RPMI8226 (cell line): ENCODE measurements at regions not wholly inside any gene's neighbourhood (a gene's known extent, or its start where the extent isn't known, plus 50 kb on each side); places are given as distances from the start of the nearest gene placed in this dataset.

ENCODE experiments used
- DNase-seq: peaks from one replicate; pipeline ENCODE4 v3.0.0-alpha.2; 2015

DNA sequence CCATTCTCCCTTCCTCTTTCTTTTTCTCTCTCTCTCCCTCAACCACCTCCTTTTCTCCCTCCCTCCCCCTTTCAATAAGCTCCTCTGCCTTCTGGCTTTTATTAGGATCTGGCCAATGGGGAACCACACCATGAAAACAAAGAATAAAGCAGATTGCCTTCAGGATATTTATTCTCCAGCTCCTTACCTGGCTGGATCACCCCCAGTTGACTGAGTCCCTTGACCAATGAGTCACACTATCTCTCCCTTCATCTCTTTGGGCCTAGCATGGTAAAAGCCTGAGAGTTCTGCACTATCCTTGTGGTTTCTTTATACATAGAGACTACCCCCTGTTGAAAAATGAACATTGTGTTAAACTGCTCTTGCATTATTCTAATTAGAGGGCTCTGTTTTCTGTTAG lies 476.8 kb downstream of the EPHA7 start:
- DNase-seq, result no peak

GRCh38 chr6:92934625-92935024 lies 484.7 kb downstream of the EPHA7 start:
- no peak for DNase-seq

DNA sequence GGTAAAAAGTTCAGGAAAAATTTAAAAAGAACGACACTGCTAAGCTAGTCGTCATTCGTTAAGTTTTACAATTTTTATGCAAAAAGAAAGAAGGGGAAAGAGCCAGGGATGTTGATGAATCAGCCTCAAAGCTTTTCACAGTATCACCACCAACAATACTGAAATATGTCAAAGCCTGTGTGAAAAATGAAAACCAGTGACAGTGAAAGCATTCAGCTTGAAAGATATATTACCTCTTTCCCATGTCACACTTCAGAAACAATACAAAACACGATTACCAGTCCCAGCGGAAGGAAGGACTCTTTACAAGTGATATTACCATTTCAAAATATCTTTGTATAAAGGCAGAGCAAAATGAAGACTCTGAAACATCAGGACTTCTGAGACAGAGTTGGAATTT lies 489.2 kb downstream of the EPHA7 start:
- DNase-seq, result no peak

GRCh38 chr6:92922216-92922806 lies 497.0 kb downstream of the EPHA7 start:
- no peak for DNase-seq

- no peak for DNase-seq
Measured at GRCh38 chr6:92915466-92915865, 503.9 kb downstream of the EPHA7 start.

DNA sequence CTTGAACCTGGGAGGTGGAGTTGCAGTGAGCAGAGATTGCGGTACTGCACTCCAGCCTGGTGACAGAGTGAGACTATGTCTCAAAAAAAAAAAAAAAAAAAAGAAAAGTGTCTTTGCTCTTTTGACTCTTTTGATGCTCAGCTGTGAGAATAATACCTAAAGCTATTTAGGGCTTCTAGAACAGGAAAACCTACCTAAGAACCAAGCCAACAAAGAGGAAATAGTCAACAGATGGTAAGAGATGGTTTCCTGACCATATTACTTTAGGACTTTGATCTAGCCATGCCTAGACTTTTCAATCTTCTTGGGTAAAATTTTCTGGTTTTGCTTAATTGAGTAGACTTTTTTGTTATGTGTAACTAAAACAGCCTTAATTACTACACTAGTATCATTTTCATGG lies 508.1 kb downstream of the EPHA7 start:
- no peak for DNase-seq

- DNase-seq, result no peak
Measured at GRCh38 chr6:92910646-92911045, 508.7 kb downstream of the EPHA7 start.

- no peak for DNase-seq
Measured at GRCh38 chr6:92906385-92906784, 513.0 kb downstream of the EPHA7 start.

GRCh38 chr6:92893741-92894140 lies 525.6 kb downstream of the EPHA7 start:
- no peak for DNase-seq

GRCh38 chr6:92892626-92893170 lies 526.7 kb downstream of the EPHA7 start:
- DNase-seq, result no peak

DNA sequence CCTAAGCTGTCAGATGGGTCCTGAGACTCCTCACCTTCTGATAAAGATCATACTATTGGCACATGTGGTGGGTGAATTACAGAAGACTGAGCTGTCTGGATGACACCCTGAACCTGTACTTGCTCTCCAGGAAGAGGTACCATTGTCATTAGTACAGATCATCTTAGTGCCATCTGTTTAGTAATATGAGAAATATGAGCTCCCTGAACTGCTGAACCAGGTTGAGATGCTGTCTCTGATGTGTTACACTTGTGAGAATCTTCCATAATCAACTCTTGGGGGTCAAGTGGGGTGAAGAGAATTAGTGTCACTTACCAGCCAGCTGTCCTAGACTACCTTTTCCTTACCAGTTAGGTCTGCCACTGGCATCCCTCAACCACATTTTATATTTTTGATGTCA lies 531.0 kb downstream of the EPHA7 start:
- no peak for DNase-seq

- no peak for DNase-seq
Measured at GRCh38 chr6:92887871-92888270, 531.5 kb downstream of the EPHA7 start.

GRCh38 chr6:92879526-92879925 lies 539.8 kb downstream of the EPHA7 start:
- no peak for DNase-seq

DNA sequence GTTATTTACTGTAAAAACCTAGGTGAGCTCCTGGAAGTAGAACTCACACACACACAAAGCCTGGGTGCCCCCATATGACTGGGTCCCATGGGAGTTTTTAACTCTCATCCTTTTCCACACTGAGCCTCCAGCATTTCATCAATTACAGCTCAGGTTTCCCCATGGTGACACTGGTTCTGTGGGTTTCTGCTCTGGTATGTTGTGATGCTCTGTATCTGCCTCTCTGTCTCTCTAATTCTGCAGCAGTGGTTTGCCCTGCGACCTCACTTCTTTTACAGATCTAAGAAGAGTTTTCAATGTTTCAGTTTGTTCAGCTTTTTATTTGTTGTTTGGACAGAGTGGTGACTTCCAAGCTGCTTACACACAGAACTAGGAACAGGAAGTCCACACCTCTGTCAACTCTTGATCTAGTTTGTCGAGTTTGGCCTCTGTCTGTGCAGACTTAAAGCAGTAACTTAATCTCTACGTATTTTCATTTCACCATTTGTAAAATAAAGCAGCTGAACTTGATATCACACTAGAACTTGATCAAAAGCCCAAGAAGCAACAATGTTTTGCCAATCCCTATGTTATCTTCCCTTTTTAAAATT lies 554.3 kb downstream of the EPHA7 start:
- no peak for DNase-seq

DNA sequence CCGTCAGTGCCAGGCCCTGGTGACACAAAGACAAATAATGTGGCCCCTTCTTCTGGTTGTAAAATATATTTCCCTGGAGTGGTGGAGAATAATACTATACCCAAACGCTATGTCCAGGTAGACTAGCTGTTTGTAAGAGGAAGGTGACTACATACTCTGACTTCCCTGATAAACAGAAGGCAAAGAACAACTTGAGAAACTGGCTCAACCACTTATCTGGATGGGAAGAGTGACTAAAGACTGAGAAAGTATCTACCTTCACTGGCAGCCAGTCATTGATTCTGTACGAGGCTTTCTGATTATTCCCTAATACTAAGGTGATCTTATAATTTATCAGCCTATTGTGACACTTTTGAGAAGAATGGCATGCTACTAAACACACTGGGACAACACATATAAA lies 569.7 kb downstream of the EPHA7 start:
- no peak for DNase-seq

GRCh38 chr6:92848901-92849300 lies 570.5 kb downstream of the EPHA7 start:
- no peak for DNase-seq

DNA sequence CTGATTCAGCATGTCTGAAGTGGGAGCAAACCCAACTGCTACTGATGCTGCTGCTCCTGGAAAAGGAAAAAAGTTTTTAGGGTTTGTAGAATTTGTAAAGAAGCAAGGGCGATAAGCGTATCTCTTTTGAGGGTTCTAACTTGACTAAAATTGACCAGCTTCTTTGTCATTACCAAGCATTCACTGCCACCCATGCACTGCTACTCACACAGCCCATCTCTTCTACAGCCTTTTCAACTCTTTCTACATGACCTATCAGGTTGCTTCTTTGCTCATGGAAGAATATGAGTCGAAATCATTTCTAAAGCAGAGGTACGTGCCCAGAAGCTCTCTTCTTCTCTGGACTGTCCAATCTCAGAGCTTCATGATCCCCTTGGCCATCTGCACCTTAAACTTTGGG lies 570.9 kb downstream of the EPHA7 start:
- no peak for DNase-seq

GRCh38 chr6:92847988-92848387 lies 571.4 kb downstream of the EPHA7 start:
- DNase-seq, result no peak

DNA sequence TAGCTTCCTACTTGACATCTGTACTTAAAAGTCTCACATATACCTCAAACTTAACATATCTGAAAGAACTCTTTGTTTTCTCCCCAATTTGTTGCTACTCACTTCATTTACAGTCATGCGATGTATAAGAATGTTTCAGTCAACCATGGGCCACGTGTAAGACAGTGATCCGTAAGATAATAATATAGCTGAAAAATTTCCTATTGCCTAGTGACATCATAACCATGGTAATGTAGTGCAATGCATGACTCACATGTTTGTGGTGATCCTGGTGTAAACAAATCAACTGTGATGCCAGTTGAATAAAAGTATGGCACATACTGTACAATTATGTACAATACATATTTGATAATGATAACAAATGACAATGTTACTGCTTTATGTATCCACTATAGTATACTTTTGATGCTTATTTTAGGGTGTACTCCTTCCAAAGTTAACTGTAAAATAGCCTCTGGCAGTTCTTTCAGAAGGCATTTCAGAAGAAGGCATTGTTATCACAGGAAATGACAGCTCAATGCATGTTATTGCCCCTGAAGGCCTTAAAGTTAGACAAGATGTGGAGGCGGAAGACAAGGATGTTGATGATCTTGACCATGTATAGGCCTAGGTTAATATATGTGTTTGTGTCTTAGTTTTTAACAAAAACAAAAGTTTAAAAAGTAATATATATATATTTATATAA lies 579.0 kb downstream of the EPHA7 start:
- no peak for DNase-seq

GRCh38 chr6:92828788-92829187 lies 590.6 kb downstream of the EPHA7 start:
- no peak for DNase-seq

GRCh38 chr6:92827104-92827503 lies 592.3 kb downstream of the EPHA7 start:
- no peak for DNase-seq

DNA sequence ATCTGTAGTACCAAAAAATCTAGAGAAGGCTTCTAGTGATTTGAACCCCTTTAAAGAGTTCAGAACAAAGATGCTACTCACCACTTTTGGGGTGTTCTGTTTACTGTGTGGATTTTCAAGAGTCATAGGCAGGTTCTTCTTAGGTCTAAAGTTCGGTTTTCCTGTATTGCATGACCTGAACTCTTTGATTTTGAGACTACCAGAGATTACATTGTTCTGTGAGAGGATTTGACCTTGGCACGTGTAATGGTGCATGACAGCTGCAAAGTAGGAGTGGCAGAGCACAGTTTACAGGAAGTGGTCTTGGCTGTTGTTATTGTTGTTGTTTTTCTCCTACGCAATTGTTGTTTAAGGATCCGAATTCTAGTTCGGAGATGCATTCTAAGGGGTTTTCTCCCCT lies 592.7 kb downstream of the EPHA7 start:
- no peak for DNase-seq

DNA sequence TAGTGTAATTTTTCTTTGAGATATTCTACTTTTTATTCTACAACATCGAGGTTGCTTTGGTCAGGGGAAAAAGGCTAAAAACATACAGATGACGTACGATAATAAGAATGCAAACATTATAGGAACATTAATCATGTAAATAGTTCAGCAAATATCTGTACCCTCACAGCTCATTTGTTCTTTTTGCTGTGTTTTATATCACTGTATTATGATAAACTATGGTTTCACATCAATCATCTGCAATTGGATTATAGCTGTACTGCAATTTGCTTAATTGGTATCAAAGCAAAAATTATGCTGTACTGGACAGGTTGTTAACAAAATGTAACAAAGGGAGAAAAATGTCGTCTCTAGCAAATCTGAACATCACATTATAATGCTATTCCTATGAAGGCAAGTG lies 597.1 kb downstream of the EPHA7 start:
- no peak for DNase-seq

DNA sequence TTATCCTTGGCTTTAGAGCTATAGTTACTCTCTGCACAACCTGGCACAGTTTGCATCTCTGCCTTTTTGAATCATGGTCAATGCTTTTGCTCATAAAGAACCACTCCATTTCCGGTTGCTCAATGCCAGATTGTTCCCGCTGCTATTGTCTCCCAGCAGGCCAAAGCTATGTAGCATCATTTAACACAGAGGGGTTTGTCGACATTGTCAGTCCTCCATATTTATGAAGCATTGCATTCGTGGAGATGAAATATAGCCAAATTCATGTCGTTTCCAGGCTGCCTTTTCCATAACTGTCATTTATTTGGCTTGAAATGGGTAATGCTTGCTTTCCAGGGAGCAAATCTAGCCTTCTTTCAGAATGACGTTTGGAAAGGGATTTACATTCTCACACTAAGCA lies 598.8 kb downstream of the EPHA7 start:
- DNase-seq, result no peak
